OCI-LY7 (cell line): ENCODE measurements at regions not wholly inside any gene's neighbourhood (a gene's known extent, or its start where the extent isn't known, plus 50 kb on each side); places are given as distances from the start of the nearest gene placed in this dataset.

Source experiments
- CTCF ChIP-seq: fragments of 200-600 bp; sonication (generic); conservative IDR thresholded peaks from 2 replicates; pipeline ENCODE4 v1.5.1; 2014; ENCODE audit warnings: mild to moderate bottlenecking, antibody characterized with exemption, low read length, moderate library complexity, mixed read lengths
- EZH2phosphoT487 ChIP-seq: fragments of 200-600 bp; sonication (generic); IDR thresholded peaks from 2 replicates; pipeline ENCODE4 v1.6.1; 2018; ENCODE audit warnings: low read depth, borderline replicate concordance, mild to moderate bottlenecking, mixed run types, antibody characterized with exemption, low read length, moderate library complexity, mixed read lengths

- TF ChIP-seq CTCF (no peak), EZH2phosphoT487 (no peak)
These were observed 529.9 kb downstream of the SLC4A3 start for GRCh38 chr2:220157312-220157711.
